IPS-20b (cell line): ENCODE measurements at regions not wholly inside any gene's neighbourhood (a gene's known extent, or its start where the extent isn't known, plus 50 kb on each side); places are given as distances from the start of the nearest gene placed in this dataset.
A peak's percentile ranks its signal among the peaks of the same experiment; 100 is the strongest.

Source experiments
- H3K27ac ChIP-seq: one replicate; pipeline ENCODE4 v1.5.1; 2013; ENCODE audit warnings: low read length
- H3K27me3 ChIP-seq: 2 replicates; pipeline ENCODE4 v1.6.1; 2013; ENCODE audit warnings: mild to moderate bottlenecking, low read length, inconsistent platforms; ENCODE audit not compliant: insufficient read depth
- H3K36me3 ChIP-seq: 2 replicates; pipeline ENCODE4 v1.6.1; 2013; ENCODE audit warnings: low read depth, mild to moderate bottlenecking, inconsistent platforms, low read length, moderate library complexity; ENCODE audit not compliant: insufficient read depth
- H3K4me1 ChIP-seq: 2 replicates; pipeline ENCODE4 v1.6.1; 2013; ENCODE audit warnings: mild to moderate bottlenecking, control low read depth, inconsistent platforms, low read length, moderate library complexity; ENCODE audit not compliant: insufficient read depth
- H3K4me3 ChIP-seq: 2 replicates; pipeline ENCODE4 v1.5.1; 2013; ENCODE audit warnings: mild to moderate bottlenecking, low read length, inconsistent platforms
- H3K9ac ChIP-seq: 2 replicates; pipeline ENCODE4 v1.6.1; 2013; ENCODE audit warnings: low read depth, mild to moderate bottlenecking, inconsistent platforms, low read length, moderate library complexity
- H3K9me3 ChIP-seq: 2 replicates; pipeline ENCODE4 v1.6.1; 2013; ENCODE audit warnings: mild to moderate bottlenecking, low read depth, low read length, inconsistent platforms; ENCODE audit not compliant: insufficient read depth

DNA sequence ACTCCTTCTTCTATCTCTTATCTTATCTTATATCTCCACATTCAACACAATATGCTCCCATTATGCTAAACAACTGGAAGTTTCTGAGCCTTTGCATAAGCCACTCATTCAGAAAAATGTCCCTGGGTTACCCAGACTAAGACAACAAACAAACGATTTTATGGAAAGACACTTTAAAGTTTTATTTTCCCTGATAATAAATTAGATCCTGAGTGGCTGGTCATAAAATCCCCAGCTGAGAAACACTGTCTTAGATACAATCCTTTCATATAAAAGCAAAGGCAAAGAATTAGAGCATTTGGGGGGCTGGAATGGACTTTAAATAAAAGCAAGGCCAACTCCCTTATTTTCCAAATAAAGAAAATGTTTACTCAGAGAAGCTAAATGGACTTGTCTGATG lies 322.3 kb downstream of the GBE1 start:
- H3K27me3 ChIP-seq, result no peaks in the 10 kb centered on the region
- no peak overlapping the region for H3K9ac ChIP-seq
- H3K9me3 ChIP-seq, result no peaks in the 10 kb centered on the region
- no peaks in the 10 kb centered on the region for H3K36me3 ChIP-seq
- H3K27ac ChIP-seq, result no peak overlapping the region
- no peaks in the 10 kb centered on the region for H3K4me1 ChIP-seq
- H3K4me3 ChIP-seq, result no peak overlapping the region

DNA sequence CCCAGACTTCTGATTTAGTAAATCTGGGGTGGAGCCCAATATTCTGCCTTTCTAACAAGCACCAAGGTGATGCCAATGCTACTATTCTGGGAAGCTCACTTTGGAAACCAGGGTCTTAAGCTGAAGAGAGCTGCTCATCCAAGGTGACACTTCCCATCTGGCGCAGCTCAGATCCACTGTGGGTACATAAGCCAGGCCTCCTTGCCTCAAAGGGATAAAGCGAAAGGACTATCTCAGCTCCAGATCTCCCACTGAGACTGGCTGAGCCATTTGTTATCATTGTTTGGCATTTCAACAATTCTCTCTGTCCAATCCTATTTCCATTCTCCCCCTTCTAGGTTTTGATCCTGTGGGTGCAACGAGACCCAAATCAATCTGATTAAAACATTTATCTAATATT lies 323.8 kb downstream of the GBE1 start:
- Histone ChIP-seq H3K4me1 (no peaks in the 10 kb centered on the region), H3K27ac (no peak overlapping the region), H3K36me3 (no peaks in the 10 kb centered on the region), H3K27me3 (no peaks in the 10 kb centered on the region), H3K9ac (no peak overlapping the region), H3K9me3 (no peaks in the 10 kb centered on the region), H3K4me3 (no peak overlapping the region)

DNA sequence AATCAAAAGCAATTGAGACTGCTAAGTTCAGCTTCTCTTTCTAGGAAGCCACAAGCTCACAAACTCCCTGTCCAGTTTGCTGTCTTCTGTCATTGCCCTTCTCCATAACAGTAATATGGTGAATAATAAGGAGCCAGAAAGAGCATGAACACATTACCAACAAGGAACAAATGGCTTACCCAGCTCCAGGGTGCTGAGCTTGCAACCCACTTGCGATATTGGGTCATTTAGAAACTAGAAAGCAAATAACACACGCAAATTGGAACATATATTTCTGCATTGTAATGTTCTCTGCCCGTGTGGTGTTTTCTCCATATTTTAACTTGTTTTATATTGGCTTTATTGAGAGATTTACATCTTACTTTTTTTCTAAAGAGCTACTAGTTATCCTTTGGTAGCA lies 325.3 kb downstream of the GBE1 start:
- H3K9me3 ChIP-seq, result no peaks in the 10 kb centered on the region
- no peak overlapping the region for H3K4me3 ChIP-seq
- no peak overlapping the region for H3K9ac ChIP-seq
- H3K4me1 ChIP-seq, result no peaks in the 10 kb centered on the region
- no peaks in the 10 kb centered on the region for H3K36me3 ChIP-seq
- no peaks in the 10 kb centered on the region for H3K27me3 ChIP-seq
- no peak overlapping the region for H3K27ac ChIP-seq

DNA sequence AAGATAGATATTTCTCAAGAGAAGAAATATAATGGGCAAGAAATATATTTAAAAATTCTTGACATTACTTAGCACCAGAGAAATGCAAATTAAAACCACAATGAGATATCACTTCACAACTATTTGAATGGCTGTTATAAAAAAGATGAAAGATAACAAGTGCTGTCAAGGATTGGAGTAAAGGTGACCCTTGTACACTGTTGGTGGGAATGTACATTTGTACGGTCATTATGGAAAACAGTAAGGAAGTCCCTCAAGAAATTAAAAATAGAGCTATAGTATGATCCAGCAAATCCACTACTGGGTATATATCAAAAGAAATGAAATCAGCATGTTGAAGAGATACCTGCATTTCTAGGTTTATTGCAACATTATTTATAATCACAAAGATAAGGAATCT lies 326.4 kb downstream of the GBE1 start:
- H3K36me3 ChIP-seq, result no peaks in the 10 kb centered on the region
- H3K4me1 ChIP-seq, result no peaks in the 10 kb centered on the region
- H3K9me3 ChIP-seq, result no peaks in the 10 kb centered on the region
- no peak overlapping the region for H3K27ac ChIP-seq
- no peak overlapping the region for H3K4me3 ChIP-seq
- no peak overlapping the region for H3K9ac ChIP-seq
- no peaks in the 10 kb centered on the region for H3K27me3 ChIP-seq

DNA sequence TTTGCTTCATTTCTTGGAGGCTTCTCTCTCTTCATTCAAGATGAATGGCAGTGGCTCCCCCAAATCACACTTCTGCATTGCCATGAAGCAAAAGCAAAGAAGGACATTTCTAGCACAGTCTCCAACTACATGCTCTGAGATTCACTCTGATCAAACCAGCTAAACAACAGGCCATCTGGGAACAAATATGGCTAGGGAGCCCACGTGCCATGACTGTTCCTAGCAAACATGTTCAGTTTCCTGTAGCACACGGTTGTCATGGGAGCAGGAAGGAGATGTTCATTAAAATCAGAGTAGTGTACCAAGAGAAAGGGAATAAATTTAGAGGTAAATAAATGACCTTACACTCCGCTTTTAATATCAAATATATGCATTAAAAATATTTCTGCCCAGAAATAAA lies 327.3 kb downstream of the GBE1 start:
- Histone ChIP-seq H3K4me1 (no peaks in the 10 kb centered on the region), H3K9me3 (no peaks in the 10 kb centered on the region), H3K9ac (no peak overlapping the region), H3K36me3 (no peaks in the 10 kb centered on the region), H3K27ac (no peak overlapping the region), H3K27me3 (no peaks in the 10 kb centered on the region), H3K4me3 (no peak overlapping the region)

DNA sequence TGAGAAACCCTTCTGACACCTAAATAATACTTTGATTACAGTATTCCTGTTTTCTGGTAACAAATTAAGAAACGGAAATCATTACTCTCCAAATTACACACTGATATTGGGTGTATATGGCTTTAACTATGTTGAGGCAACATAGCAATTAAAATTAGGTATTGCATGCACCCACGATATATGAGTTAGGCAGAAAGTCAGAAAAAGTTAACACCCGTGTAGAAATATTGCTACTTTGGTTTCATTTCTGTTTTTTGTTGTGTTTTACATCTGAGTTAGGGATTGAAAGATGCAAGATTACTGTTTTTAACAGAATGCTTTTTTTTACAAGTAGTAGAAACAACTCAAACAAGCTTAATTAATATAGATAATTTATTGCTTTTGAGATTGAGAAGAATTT lies 327.8 kb downstream of the GBE1 start:
- Histone ChIP-seq H3K9ac (no peak overlapping the region), H3K27ac (no peak overlapping the region), H3K27me3 (no peaks in the 10 kb centered on the region), H3K4me3 (no peak overlapping the region), H3K4me1 (no peaks in the 10 kb centered on the region), H3K9me3 (no peaks in the 10 kb centered on the region), H3K36me3 (no peaks in the 10 kb centered on the region)

DNA sequence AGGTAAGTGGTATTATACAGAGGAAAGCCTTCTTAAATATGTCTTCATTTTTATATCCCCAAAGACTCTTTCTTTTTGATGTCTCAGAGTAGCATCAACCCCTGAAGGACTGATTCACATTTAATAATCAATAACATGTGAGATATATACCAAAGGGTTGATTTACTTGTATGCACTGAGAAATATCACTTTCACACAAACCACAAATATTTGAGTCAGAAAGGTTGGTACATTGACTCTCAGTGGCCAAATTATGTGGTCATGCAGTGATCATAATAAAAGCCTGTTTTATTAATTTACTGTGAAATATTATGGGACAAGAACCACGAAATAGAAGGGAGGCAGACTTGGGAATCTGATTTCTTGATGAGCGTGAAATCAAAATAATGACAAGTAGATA lies 329.0 kb downstream of the GBE1 start:
- Histone ChIP-seq H3K9me3 (no peaks in the 10 kb centered on the region), H3K4me3 (no peak overlapping the region), H3K27me3 (no peaks in the 10 kb centered on the region), H3K27ac (no peak overlapping the region), H3K4me1 (peaks cover 6% of the 10 kb centered on the region), H3K9ac (no peak overlapping the region), H3K36me3 (no peaks in the 10 kb centered on the region)

DNA sequence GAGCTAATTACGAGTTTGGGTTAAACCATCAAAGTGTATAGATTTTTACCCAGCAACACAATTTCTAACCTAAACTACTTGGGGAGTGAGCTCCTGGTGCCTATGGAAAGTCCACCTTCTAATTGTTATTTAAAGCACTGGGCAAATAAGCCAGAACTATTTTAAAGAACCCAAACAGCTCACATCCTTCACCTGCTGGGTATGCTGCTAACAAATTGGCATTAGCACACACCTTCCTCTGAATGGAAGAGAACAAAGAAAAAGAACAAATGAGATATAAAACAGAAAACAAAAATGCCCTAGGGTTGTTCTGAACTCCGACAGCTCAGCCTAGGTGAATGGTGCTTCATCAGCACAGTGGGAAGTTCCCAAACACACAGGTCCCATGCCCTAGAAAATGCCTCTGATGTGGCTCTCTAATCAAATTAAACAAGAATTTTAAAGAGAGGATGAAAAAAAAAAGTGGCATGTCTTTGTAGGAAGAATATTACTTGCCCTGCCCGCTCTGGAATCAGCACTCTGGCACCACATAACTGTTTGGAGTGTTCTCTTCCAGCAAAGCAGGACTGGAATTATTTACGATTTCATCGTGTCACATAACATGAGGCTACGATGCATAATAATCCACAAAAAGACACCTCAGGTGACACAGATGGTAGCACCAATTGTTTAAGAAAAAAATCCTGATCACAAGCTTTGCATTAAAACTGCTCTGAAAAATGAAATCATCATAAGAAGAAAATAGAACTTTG lies 334.4 kb downstream of the GBE1 start:
- no peaks in the 10 kb centered on the region for H3K9me3 ChIP-seq
- peak overlapping the region; percentile 22 for H3K27ac ChIP-seq
- H3K27me3 ChIP-seq, result no peaks in the 10 kb centered on the region
- H3K4me3 ChIP-seq, result peak overlapping the region; percentile 7; the same call in 1 of the 2 replicates
- no peak overlapping the region for H3K9ac ChIP-seq
- H3K36me3 ChIP-seq, result no peaks in the 10 kb centered on the region
- H3K4me1 ChIP-seq, result peaks cover 29% of the 10 kb centered on the region

DNA sequence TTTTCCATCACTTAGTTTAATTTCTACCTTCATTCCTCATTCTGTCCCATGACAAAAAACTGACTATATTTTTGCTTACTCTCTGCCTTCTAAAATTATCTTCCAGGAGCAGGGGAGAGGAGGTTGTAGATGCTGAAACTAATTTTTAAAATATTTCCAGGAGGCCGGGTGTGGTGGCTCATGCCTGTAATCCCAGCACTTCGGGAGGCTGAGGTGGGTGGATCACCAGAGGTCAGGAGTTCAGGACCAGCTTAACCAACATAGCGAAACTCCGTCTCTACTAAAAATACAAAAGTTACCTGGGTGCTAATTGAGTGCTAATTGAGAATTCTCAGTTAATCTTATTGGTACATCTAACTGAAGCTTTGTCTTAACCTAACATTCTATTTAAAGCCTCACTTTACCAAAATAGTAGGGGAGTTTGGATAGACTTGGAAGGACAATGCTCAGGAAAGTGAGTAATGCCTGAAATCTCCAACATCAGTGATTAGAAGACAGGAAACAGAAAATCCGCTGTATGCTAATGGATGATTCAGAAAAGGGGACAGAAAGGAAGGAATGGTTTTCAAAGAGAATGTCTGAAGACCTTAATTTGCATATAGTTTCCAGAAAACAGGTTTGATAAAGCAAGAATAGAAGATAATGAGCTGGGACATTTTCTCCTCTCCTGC lies 336.1 kb downstream of the GBE1 start:
- no peak overlapping the region for H3K27ac ChIP-seq

DNA sequence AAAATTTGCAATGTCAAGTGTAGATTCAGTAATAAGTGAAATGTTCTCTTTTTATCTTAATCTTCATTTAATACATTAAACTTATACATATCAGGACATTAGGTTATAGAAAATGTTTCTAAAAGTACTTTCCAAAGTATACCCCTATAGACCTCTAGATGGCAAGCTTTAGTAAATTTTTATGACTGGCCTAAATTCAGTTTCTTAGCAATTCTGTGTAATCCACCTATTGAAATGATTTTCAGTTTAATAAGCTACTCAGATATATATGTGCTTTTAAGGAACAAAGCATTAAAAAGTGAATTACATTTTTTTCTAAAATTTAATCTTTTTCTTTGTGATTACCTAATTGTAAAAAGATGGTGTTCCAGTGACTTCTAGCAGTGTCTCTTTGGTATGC lies 342.2 kb downstream of the GBE1 start:
- Histone ChIP-seq H3K36me3 (no peaks in the 10 kb centered on the region), H3K27me3 (no peaks in the 10 kb centered on the region), H3K27ac (no peak overlapping the region), H3K9ac (no peak overlapping the region), H3K4me1 (no peaks in the 10 kb centered on the region; the same call in 1 of the 2 replicates), H3K9me3 (no peaks in the 10 kb centered on the region), H3K4me3 (no peak overlapping the region)

More for the DNA sequence above, 336.1 kb downstream of the GBE1 start:
- H3K4me3 ChIP-seq, result no peak overlapping the region
- no peaks in the 10 kb centered on the region for H3K27me3 ChIP-seq
- H3K9ac ChIP-seq, result no peak overlapping the region
- H3K4me1 ChIP-seq, result peaks cover 29% of the 10 kb centered on the region
- no peaks in the 10 kb centered on the region for H3K36me3 ChIP-seq
- H3K9me3 ChIP-seq, result no peaks in the 10 kb centered on the region

DNA sequence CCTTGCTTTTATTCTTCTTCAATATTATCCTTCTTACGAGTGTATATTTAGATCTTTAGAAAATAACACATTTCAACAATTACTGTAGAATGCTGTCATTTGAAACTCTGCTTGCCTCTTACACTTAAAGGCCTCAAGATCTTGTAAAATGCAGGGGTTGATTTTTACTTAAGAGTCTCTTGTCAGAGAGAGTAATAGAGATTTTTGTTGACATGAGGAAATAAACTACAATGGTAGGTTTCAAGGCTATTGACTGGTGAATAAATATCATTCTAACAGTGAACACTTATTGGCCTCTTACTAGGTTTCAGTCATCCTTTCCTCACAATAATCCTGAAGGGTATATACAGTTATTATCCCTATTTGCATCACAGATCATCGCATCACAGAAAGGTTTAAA lies 344.6 kb downstream of the GBE1 start:
- Histone ChIP-seq H3K4me3 (no peak overlapping the region), H3K9me3 (no peaks in the 10 kb centered on the region), H3K9ac (no peak overlapping the region), H3K27me3 (no peaks in the 10 kb centered on the region), H3K4me1 (no peaks in the 10 kb centered on the region; the same call in 1 of the 2 replicates), H3K27ac (no peak overlapping the region), H3K36me3 (no peaks in the 10 kb centered on the region)

DNA sequence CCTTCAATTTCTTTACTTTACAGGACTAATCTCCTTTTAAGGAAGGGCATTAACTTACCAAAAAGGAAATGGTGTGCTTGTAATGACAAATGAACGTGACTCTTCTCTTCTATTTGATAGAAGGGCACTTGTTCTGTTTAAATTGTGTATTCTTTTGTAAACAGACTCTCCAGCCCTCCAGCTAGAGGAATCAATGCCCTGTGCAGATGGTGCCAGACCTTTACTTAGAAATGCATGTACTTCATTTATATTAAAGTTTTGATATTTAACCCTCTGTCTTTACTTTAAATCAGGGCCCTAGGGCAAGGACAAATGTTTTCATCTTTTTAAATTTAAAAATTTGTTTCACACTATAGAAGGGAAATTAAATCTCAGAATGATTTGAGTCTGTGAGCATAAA lies 355.1 kb downstream of the GBE1 start:
- no peak overlapping the region for H3K4me3 ChIP-seq
- H3K4me1 ChIP-seq, result no peaks in the 10 kb centered on the region; the same call in 1 of the 2 replicates
- no peaks in the 10 kb centered on the region for H3K36me3 ChIP-seq
- no peak overlapping the region for H3K9ac ChIP-seq
- no peak overlapping the region for H3K27ac ChIP-seq
- H3K9me3 ChIP-seq, result no peaks in the 10 kb centered on the region
- no peaks in the 10 kb centered on the region for H3K27me3 ChIP-seq
